NCI-H226 (cell line): ENCODE measurements at regions not wholly inside any gene's neighbourhood (a gene's known extent, or its start where the extent isn't known, plus 50 kb on each side); places are given as distances from the start of the nearest gene placed in this dataset.
"Not testable (repeated sequence)": the region's sequence is repeated elsewhere in the genome, so short reads cannot be mapped to it uniquely, and the experiment has no call there.

Experiments used
- DNase-seq: peaks from one replicate; pipeline ENCODE4 v3.0.0-alpha.2; 2015

DNA sequence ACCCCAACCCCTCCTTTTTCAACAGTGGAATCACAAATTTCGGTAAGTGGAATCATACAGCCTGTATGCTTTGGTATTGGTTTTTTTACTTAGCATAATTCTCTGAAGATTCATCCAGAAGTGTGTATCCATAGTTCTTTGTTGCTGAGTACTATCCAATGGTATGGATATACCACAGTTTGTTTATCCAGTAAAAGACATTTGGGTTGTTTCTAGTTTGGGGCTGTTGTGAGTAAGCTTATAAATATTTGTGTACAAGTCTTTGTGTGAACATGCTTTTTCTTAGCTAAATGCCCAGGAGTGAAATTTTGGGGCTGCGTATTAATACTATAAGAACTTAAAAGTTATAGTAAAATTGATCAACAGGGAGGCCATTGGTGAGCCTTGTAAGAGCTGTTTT, 57.5 kb upstream of the GC start:
- DNase-seq, result no peak

DNA sequence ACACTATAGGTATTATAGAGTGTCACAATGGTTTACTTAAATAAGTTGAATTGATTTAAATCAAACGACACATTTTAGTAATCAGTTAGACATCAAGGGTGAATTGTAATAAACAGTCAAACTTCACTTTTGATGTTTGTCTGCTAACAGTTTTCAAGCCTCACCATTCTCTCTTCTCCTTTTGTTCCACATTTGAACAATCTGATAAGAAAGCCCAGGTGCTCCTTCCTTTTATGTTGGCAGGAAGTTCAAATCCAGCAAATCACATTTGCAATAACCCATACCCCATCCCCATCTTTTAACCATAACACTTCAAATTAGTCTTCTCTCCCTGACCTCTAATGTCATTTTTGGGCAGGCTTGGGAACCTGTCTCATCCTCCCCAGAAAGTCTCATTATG, 63.4 kb upstream of the GC start:
- no peak for DNase-seq

DNA sequence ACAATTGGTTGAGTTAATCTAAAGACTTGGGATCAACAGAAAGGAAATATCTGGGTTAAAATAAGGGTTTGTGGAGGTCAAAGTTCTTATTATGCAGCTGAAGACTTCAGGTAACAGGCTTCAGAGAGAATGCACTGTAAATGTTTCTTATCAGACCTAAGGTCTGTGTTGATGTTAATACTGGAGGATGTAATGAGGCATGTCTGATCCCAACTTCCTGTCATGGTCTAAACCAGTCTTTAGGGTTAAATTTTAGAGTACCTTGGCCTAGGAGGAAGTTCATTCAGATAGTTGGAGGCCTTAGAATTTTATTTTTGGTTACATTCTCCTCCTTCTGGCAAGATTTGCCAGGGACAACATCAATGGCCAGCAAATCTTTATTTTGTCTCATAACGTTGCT, 72.1 kb upstream of the GC start:
- no peak for DNase-seq

DNA sequence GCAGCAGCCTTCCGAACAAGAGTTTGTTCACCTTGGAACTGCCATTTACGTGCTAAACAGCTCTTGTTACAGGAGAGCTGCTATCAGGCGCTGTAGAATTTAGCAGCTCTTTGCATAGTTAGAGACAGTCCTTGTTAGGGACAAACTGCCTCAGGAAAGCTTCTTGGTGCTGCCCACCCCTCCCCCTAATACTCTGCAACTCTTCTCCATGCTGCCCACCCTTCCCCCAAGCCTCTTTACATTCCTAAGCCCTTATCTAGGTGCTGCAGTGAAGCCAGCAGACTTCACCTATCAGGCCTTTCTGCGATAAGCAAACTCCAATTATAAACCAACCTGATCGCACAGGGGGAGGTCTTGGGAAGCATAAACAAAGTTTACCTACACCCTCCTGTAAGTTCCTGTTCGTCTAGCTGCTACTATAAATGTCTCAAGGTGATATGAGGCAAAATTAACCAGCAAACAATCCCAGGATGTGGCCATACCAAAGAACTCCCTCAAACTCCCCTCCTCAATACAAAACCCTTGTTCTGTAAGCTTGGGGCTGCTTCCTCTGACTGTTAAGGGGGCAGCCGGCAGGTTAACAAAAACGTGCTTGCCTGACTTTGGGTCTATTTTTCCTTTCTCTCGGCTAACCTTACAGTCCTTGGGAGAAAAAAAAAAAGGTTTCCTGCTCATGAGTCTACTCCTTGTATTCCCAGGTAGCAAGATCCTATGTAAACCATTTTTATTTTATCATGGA, 74.0 kb upstream of the GC start:
- peak; percentile 43 for DNase-seq

DNA sequence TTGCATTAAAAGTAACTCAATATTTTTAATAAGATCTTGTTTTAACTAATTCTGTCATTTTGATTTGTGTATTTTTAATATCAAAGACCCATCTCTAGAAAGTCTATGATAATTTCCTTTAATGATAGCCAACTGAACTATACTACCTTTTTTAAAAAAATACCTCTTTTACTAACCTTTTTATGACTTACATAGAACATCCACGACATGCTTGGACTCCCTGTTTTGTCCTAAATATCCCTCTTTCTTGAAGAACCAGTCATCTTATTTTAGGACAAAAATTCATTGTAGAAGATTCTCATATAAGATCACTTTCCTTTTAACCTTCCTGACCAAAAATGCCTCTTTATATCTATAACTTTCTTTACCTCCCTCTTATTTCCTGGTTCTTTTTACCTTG, 76.8 kb upstream of the GC start:
- DNase-seq, result peak; percentile 18

DNA sequence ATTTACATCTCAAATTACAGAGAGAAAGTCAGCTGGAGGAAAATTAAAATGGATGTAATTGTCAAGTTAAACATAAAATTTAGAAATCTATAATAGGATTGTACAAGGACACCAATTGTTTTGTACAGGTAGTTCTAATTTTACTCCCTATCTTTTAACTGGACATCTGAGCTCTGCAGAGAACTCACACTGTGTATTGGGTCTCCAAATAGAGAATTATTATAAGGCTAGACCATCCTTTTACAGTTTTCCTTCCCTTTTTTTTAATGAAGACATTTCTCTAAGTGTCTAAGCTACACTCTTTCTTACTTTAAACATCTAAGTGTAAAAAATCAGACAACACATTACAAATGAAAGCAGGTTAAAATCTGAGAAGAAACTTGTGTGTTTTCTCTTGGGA, 78.4 kb upstream of the GC start:
- DNase-seq, result no peak

DNA sequence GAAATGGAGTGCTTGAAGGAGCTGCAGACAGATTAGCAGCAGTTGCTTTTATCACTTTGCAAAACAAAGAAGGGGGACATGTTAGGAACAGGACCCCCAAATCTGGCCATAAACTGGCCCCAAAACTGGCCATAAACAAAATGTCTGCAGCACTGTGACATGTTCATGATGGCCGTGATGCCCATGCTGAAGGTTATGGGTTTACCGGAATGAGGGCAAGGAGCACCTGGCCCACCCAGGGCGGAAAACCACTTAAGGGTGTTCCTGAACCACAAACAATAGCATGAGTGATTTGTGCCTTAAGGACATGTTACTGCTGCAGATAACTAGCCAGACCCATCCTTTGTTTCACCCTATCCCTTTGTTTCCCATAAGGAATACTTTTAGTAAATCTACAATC, 79.6 kb upstream of the GC start:
- no peak for DNase-seq

DNA sequence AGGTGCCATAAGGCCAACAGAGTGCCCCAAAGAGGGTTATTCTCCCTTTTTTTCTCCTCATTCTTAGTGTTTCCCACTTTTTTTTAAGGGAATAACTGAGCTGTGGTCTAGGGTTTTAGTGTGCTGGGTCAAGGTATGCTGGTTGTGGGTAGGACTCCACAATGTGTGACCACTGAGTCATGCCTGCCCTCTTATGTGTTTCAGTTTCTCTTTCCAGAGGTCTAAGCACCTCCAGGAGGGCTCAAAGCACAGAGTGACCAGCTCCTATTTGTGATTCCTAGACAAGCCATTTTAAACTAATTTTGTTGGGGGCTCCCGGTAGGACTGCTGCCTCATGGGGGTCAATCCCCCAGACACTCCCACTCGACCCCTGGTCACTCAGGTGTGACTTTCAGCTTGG, 80.5 kb upstream of the GC start:
- no peak for DNase-seq

DNA sequence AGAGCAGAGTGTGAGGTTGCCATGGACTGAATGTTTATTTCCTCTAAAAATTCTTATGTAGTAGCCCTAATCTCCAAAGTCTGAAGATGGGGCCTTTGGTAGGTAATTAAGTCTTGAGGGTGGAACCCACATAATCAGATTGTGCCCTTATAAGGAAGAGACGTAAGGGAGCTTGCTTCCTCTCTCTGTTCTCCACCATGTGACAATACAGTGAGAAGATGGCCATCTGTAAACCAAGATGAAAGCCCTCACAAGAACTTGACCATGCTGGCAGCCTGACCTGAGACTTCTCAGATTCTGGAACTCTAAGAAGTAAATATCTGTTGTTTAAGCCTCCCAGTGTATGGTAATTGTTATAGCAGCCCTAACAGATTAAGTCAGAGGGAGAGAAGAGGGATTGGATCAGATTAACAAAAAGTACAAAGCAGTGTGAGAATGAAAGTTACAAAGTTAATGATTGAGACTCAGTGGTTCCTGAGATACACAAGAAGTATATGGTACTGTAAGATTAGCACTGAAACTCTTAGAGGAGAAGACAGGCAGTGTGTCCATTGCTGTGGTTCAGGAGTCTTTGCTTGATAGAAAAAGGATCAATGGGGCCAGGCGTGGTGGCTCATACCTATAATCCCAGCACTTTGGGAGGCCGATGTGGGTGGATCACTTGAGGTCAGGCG, 82.5 kb upstream of the GC start:
- no peak for DNase-seq

DNA sequence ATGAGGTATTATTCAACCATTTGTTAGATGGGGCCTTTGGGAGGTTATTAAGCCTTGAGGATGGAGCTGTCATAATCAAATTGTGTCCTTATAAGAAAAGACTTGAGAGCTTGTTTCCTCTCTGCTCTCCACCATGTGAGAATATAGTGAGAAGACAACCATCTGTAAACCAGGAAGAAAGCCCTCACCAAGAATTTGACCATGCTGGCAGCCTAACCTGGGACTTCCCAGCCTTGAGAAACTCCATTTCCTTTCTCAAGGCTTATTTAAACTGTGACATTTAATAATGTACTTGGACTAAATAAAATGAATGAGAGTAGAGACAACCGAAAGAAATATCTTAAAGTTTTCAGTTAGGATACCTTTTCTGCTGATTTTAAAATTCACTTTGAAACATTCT, 83.7 kb upstream of the GC start:
- peak; percentile 25 for DNase-seq

DNA sequence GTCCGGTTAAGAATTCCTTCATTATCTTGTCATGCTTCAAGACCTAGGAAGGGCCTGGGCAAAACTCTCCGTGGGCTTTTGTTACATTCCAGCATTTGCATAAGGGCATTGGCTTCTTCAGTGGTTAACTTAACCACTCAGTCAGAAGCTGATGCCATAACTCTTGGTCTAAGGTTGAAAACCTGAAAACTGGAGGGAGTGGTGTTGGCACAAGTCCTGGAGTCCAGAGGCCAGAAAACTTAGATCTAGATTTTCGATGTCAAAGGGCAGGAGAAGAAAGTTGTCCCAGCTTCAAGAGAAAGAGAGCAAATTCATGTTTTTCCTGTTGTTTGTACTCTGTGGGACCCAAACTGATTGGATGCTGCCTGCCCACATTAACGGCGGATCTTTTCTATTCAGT, 86.6 kb upstream of the GC start:
- DNase-seq, result no peak

DNA sequence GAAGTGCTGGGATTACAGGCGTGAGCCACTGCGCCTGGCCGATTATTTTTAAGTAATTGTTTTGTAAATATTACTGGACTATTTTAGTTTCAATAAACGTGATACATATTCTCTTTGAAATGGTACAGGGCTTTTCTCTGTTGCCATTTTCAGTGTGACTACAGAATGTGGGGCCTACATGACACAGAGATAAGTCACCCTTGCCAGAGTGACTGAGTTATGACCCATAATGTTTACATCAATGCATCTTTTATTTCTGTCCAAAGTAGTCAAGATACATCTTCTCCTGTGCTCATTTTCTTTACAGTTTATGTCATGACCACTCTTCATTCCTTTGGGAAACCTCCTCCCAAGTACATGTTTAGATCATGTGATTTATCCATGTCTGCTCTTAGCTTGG, 88.3 kb upstream of the GC start:
- DNase-seq, result no peak

DNA sequence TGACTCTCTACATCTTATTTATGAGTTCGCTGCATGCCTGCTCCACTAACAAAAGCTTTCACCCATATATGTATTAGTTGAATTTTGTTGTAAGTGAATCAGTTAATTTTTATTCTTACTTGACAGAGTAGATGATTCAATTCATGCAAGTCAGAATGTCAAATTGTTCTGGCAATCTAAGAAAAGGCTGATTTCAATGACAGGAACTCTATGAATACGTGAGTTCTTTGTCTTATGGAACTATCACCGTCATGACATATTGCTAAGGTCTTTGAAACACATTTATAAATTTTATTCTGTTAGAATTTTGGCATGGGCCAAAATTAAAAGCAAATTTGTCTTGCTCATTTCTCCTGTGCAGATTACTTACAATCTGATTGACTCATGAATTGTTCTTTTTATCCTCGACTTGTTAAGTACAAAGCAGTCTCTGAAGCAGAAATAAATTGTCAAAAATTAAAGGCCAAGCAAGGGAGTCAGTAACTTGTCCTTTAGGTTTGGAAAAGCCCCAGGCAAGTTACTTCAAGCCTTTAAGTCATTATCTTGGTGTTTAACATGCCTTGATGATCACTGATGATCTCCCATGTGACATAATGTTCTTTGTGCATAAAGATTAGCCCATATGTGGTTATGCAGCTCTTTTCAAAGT, 89.0 kb upstream of the GC start:
- DNase-seq, result no peak

DNA sequence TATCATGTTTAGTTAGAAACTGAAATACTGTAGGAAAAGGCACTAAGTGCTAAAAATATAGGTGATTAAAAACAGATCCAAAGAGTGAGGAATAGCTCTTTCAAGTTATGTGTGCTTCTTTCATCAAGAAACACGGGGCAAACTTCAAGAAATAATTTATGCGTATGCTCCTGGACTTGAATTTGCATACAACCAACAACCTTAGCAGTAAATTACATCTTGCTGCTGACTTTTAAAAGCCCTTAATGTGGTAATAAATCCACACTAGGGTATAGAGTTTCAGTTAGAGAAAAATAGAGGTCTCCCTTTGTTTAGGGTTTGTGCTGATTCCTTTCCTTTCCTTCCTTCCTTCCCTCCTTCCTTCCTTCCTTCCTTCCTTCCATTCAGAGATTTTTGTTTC, 94.5 kb upstream of the GC start:
- no peak for DNase-seq

DNA sequence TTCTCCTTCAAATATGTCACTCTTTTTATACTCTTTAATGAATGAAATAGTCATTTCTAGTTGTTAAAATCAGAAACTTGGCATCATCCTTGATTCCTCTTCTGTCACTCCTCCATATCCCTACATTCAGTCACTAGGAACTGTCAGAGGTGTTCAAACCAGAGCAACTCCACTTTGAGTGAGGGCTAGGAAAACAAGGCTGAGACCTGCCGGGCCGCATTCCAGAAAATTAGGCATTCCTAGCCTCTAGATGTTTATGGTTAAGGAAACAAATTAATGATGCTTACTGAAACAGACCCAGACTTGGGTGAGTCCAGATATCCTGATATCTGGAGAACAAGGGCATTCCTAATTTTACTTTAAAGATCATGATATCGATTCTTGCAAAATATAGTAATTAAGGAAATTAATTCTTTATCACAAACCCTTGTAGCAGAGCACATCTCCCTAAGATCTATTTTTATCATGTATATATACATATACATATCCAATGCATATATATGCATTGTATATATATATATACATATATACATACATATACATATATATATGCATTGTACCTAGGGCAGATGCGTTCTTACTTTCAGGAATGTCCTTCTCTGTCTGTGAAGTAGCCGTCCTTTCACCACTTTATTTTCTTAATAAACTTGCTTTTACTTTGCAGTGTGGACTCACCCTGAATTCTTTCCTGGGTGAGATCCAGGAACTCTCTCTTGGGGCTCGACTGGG, 98.4 kb upstream of the GC start:
- DNase-seq, result no peak

DNA sequence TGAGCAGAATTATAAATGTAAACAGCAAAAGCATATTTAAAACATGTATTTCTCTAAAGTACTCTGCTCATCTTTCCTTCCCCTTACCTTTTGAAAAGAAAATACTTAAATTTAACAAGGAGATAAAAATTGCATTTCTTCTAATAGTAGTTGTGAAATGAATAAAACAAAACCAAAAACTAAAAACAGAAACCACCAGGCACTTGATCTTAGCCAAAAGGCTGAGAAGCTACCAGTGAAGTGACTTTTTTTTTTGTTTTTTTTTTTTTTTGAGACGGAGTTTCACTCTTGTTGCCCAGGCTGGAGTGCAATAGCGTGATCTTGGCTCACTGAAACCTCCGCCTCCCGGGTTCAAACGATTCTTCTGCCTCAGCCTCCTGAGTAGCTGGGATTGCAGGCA, 116.5 kb upstream of the GC start:
- DNase-seq, result not testable (repeated sequence)

DNA sequence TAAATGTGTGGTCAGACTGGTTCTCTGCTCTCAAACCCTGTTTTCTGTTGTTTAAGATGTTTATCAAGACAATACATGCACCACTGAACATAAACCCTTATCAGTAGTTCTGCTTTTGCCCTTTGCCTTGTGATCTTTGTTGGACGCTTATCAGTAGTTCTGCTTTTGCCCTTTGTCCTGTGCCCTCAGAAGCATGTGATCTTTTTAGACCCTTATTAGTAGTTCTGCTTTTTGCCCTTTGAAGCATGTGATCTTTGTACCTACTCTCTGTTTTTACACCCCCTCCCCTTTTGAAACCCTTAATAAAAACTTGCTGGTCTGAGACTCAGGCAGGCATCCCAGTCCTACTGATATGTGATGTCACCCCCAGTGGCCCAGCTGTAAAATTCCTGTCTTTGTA, 121.7 kb upstream of the GC start:
- not testable (repeated sequence) for DNase-seq

DNA sequence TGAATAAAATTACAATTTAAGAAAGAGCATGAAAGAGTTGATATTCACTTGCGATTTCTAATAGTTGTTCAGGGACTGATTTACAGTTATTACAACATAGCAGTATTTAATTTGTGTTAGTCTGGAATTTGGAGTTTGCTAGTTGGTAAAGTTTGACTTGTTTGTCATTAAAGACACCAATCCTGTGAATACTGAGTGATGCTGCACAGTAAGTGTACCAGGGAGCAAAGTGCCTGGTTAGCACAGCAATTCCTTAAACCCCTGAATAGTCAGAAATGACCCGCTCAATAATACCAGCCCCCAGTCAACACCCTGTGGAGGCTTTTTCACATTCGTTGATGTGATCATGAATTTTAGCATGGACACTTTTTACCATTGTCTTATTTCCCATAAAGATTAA, 122.2 kb upstream of the GC start:
- no peak for DNase-seq

DNA sequence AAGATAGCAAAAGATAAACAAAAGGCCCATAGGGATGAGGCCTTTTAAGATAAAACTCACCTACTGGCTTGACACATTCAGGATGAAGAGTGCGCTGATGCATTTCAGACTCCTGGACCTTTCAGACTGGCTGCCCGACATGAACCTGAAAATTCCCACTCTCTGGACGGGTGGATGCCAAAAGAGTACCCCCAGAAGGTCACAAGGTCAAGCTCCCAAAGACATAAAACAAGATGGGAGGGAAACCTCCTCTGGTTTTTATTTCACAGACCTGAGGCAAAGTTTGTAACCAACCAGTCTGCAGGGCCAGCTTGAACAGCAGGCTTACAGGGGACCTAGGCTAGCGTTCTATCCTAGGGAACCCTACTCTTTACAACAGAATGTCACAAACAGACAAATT, 123.2 kb upstream of the GC start:
- no peak for DNase-seq

DNA sequence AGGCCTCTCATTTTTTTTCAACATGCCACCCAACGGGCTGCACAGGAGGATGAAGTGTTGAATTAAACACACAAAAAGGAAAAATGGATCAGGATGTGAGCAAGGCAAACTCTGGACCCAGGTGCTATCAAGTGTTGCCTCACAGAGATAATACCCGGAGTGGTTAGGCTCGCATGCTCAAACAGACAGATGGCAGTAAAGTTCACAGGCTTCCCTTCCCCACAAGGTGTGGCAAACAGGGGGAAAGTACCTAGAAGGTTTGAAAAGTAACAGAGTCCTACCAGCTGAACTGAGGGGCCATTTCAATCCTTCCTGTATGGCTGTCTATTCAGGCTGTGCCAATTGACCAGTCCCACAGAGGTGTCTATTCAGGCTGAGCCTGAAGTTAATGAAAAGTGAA, 123.9 kb upstream of the GC start:
- no peak for DNase-seq

DNA sequence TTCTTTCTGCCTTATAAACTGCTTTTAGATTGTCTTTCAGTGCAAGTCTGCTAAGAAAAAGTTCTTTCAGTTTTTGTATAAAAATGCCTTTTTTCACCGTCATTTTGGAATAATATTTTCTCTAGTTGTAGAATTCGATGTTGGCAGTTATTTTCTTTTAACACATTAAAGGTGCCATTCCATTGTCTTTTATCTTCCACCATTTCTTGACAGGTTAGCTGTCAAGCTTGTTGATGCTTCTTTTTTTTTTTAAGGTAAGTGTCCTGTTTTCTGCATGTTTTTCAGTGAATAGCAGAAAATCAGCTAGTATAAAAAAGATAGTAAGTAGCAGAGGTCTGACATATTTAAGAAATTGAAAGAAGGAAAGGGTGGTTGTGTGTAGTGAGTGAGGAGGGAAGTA, 118.5 kb upstream of the NPFFR2 start:
- no peak for DNase-seq

DNA sequence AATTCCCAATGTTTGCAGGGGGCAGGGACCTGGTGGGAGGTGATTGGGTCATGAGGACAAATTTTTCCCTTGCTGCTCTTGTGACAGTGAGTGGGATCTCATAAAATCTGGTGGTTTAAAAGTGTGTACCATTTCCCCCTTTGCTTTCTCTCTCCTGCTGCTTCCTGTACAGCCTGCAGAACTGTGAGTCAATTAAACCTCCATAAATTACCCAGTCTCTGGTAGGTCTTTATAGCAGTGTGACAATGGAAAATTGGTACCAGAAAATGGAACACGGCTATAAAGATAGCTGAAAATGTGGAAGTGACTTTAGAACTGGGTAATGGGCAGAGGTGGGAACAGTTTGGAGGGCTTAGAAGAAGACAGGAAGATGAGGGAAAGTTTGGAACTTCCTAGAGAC, 108.7 kb upstream of the NPFFR2 start:
- no peak for DNase-seq

DNA sequence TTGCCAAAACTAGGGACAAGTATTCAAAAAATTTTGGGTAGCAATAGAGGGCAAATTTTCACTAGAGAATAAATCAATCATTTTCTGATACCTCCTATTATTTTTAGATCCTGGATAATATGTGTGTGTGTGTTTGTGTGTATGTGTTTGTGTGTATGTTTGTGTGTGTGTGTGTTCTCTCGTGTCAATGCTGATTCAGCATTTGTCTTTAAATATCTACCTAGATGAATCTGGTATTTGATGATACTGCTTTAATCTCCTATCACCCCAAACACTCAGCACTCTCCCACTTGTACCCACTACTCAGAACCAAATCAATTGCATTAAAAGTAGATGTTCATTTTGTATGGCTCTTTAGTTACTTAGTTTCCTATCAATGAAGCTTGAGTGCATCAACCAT, 101.3 kb upstream of the NPFFR2 start:
- DNase-seq, result no peak

DNA sequence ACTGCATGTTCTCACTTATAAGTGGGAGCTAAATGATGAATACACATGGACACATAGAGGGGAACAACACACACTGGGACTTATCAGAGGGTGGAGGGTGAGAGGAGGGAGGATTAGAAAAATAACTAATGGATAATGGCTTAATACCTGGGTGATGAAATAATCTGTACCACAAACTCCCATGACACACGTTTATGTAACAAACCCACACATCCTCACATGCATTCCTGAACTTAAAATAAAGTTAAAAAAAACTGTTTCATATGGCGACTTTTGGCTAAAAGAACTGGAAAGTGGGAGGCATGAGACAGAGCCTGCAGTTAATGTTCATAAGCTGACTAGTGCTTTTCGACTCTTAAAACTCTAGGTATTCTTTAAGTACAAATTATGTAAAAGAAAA, 98.9 kb upstream of the NPFFR2 start:
- peak; percentile 60 for DNase-seq
